Fibroblast of pulmonary artery (primary cell): ENCODE measurements at regions not wholly inside any gene's neighbourhood (a gene's known extent, or its start where the extent isn't known, plus 50 kb on each side); places are given as distances from the start of the nearest gene placed in this dataset.

ENCODE experiments used
- DNase-seq: peaks from one replicate; pipeline ENCODE4 v3.0.0-alpha.2; 2010; ENCODE audit warnings: low read depth
- H3K4me3 ChIP-seq: replicated peaks from 2 replicates; pipeline ENCODE4 v1.5.1; 2011; ENCODE audit warnings: low read depth, mild to moderate bottlenecking, control low read depth, low read length, moderate library complexity
- TF ChIP-seq, protein P1 (sequence below): IDR thresholded peaks from 2 replicates; pipeline ENCODE4 v1.5.1; 2011; ENCODE audit warnings: mild to moderate bottlenecking, control low read depth, low read length, inconsistent platforms; ENCODE audit errors: missing control alignments

DNA sequence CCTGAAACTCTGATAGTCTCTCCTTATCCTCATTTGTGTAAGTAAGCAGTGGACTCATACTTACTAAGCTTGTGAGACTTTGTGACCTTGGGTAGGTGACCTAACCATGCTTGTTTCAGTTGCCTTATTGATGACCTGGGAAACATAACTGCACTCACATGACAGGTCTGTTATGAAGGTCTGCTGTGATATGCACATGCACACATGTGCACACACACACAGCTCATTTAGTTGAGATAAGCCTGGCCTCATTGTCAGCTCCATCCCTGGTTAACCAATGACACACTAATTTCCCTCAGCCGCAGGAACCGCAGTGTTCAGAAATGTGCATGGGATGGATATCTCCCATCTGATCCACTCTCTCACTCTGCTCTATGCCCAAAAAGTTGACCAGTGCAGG, 177.2 kb downstream of the GPAM start:
- TF ChIP-seq, protein P1, sequence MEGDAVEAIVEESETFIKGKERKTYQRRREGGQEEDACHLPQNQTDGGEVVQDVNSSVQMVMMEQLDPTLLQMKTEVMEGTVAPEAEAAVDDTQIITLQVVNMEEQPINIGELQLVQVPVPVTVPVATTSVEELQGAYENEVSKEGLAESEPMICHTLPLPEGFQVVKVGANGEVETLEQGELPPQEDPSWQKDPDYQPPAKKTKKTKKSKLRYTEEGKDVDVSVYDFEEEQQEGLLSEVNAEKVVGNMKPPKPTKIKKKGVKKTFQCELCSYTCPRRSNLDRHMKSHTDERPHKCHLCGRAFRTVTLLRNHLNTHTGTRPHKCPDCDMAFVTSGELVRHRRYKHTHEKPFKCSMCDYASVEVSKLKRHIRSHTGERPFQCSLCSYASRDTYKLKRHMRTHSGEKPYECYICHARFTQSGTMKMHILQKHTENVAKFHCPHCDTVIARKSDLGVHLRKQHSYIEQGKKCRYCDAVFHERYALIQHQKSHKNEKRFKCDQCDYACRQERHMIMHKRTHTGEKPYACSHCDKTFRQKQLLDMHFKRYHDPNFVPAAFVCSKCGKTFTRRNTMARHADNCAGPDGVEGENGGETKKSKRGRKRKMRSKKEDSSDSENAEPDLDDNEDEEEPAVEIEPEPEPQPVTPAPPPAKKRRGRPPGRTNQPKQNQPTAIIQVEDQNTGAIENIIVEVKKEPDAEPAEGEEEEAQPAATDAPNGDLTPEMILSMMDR: no peak
- no peak for DNase-seq
- H3K4me3 ChIP-seq: no peak overlapping the region

DNA sequence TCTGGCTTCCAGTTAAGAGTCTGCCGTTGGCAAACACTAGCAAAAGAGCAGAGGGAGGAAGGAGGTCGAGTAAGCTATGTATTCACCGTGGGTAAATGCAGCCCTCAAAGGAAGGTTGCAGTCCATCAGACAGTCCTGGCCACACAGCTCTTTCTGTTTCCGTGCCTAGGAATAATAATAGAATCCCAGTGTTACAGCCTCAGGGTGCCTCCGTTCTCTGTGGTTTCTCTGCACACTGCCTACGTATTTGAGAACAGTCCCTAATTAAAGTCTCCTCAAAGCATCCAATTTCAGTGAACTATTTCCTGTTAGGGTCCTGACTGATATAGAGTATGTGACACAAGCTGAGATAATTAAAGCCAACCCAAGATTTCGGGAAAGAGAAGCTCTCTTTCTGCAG, 176.7 kb downstream of the GPAM start:
- TF ChIP-seq, protein P1: no peak
- H3K4me3 ChIP-seq: no peak overlapping the region
- no peak for DNase-seq

DNA sequence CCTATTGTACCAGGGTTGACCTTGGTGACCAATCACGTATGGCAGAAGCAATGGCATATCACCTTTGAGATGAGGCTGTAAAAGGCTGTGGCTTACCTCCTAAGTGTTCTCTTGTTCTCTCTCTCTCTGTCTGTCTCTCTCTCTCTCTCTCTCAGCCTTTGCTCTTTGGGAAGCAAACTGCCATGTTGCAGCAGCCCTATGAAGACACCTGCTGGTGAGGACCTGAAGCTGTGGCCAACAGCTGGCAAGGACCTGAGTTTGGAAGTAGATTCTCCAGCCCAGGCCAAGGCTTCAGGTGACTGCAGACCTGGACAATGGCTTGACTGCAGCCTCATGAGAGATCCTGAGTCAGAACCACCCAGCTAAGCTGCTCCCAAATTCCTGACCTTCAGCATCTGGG, 161.4 kb downstream of the GPAM start:
- TF ChIP-seq, protein P1: no peak
- DNase-seq: no peak
- H3K4me3 ChIP-seq: no peak overlapping the region

DNA sequence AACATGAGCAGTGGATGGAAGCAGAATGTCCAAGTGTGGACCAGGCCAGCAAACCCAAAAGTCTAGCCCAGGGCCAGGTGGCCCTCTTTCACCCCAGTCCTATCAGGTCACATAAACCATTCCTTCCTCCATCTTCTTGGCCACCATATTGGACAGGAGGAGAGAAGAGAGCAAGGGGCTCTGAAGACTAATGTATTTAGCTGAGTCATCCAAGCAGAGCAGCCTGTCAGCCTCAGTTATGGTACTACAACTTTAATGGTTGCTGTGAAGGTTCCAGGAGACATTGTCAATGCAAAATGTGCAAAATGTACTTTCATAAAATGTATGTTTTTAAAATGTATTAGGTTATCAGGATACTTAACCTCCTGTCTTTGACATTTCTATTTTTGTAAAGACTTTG, 159.5 kb downstream of the GPAM start:
- TF ChIP-seq, protein P1: no peak
- H3K4me3 ChIP-seq: no peak overlapping the region
- DNase-seq: no peak

DNA sequence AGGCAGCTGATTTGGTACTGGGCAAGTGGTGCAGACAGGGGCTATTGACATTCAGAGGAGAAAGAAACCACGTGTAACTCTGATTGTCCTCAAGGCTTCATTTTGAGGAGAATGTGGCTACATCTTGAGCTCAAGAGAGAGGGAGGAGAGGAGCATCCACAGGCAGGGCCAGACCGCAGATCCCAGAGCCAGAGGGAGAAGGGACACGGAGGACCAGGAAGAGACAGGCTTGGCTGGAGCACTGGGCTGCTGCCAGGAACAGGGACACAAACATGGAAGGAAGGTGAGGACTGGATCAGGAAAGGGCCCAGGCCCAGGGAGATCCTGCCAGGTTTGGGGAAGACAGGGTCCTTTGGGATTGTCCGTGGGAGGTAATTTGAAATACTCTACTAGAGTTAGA, 158.3 kb downstream of the GPAM start:
- TF ChIP-seq, protein P1: no peak
- no peak overlapping the region for H3K4me3 ChIP-seq
- DNase-seq: no peak

DNA sequence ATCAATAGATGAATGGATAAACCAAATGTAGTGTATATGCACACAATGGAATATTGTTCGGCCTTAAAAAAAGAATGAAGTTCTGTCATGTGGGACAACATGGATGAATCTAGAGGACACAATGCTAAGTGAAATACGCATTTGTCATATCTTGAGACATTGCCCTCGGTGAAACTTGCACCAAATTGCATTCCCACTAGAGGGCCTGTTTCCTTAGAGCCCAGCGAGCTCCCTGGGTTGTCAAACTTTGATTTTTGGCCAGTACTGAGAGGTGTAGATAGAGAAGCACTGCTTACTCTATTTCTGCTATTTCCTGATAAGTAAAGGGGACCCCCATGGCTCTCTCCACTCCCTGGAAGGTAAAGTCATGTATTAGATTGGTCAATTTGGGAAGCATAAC, 157.1 kb downstream of the GPAM start:
- DNase-seq: no peak
- TF ChIP-seq, protein P1: no peak

DNA sequence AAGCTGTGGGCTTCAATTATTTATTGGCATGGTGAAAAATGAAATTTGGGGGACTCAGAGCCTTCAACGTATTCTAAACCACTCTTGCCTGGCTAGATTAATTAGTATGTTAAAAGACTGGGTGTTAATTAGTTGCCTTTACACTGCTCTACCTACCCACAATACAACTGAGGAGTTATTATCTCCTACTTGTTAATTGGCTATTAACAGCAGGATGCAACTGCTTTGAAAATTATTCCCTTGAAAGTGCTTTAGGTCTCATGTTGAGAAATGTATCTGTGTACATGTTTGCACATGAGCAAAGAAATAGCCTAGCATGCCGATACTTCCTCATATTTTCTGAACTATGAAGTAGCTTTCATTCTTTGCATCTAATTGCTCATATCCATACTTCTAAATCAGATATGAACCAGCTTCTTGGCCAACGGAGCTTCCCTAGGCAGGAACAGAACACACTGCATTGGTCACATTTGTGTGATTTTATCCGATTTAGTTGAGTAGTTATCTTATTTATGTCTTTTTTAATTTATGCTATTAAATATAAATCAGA, 155.8 kb downstream of the GPAM start:
- H3K4me3 ChIP-seq: no peak overlapping the region
- TF ChIP-seq, protein P1: no peak
- DNase-seq: no peak

More for the DNA sequence above, 157.1 kb downstream of the GPAM start:
- H3K4me3 ChIP-seq: no peak overlapping the region
